ENCODE measurements at regions not wholly inside any gene's neighbourhood (a gene's known extent, or its start where the extent isn't known, plus 50 kb on each side); places are given as distances from the start of the nearest gene placed in this dataset.

DNA sequence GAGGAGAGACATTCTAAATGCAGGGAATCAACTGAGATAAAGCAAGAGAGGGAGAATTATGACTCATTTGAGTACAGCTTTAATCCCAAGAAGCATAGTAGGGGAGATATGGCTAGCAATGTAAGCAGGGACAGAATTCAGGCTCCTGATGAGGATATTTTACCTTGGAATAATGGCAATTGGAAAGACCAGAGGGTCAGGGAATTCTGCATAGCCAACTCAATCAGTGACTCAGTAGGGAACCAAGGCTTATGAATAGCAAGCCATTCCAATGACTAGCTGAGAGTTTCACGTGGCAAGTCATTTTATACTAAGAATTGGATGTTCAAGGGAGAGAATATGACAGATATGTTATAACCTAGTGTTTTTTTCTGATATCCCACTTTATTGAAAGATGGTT lies 563.8 kb upstream of the NETO1 start:
- Histone ChIP-seq H3K9ac (ENCODE audit: low read depth, low read length) (no peak overlapping the region), H3K36me3 (ENCODE audit: insufficient read depth, low read length) (no peaks in the 10 kb centered on the region), H3K9me3 (ENCODE audit: insufficient read depth, low read depth, low read length) (peaks cover 3% of the 10 kb centered on the region; the same call in 1 of the 2 replicates), H3K4me1 (ENCODE audit: insufficient read depth, low read length) (peaks cover 15% of the 10 kb centered on the region), H3K4me3 (ENCODE audit: low read length) (no peak overlapping the region), H3K27me3 (ENCODE audit: insufficient read depth, low read length) (no peaks in the 10 kb centered on the region), H3K27ac (ENCODE audit: low read depth, low read length) (peak overlapping the region; percentile 56)
- 15% methylated on average over 1 of the region's 1 CpG for WGBS

DNA sequence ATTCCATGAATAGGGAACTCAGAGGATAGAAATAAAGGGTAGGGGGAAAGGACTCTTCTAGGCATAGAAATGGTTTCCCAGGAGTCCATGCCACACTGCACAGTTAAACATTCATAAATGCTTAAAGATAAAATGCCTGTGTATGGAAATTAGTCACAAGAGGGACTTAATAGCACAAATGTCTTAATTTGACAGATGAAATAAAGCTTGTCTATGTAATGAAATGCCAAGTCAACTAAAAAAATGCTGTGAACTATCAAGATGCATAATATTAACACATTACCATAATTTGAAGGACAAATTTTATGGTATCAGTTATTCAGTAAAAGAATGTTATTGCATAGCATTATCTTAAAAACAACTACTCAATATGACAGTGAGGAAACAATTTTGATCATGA lies 553.2 kb upstream of the NETO1 start:
- no peaks in the 10 kb centered on the region for H3K36me3 ChIP-seq (ENCODE audit: insufficient read depth, low read length)
- no peaks in the 10 kb centered on the region for H3K4me1 ChIP-seq (ENCODE audit: insufficient read depth, low read length)
- no peaks in the 10 kb centered on the region for H3K27me3 ChIP-seq (ENCODE audit: insufficient read depth, low read length)
- no peak overlapping the region for H3K9ac ChIP-seq (ENCODE audit: low read depth, low read length)
- no peaks in the 10 kb centered on the region for H3K9me3 ChIP-seq (ENCODE audit: insufficient read depth, low read depth, low read length)
- H3K4me3 ChIP-seq (ENCODE audit: low read length), result no peak overlapping the region
- no peak overlapping the region for H3K27ac ChIP-seq (ENCODE audit: low read depth, low read length)

GRCh38 chr18:73419531-73419930 lies 551.7 kb upstream of the NETO1 start:
- 100% methylated on average over 4 of the region's 4 CpGs for WGBS
- no peaks in the 10 kb centered on the region for H3K36me3 ChIP-seq (ENCODE audit: insufficient read depth, low read length)
- H3K4me3 ChIP-seq (ENCODE audit: low read length), result no peak overlapping the region

DNA sequence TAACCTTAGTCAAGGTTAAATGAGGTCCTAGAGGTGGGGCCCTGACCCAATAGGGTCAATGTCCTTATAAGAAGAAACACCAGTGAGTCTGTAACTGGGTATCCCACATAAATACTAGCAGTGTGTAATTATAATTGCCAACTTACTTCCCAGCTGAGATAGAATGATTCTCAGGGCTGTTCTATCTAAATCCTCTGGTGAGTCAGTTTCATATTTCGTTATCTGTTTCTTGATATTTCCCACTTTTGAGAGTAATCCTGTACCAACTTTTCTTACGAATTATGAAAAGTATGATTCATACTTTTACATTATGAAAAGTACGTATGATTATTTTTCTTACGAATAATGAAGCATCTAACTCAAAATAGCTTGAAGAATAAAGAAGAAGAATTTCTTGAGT lies 546.8 kb upstream of the NETO1 start:
- no peak overlapping the region for H3K9ac ChIP-seq (ENCODE audit: low read depth, low read length)

More at GRCh38 chr18:73419531-73419930, 551.7 kb upstream of the NETO1 start:
- Histone ChIP-seq H3K9me3 (ENCODE audit: insufficient read depth, low read depth, low read length) (no peaks in the 10 kb centered on the region), H3K27me3 (ENCODE audit: insufficient read depth, low read length) (no peaks in the 10 kb centered on the region), H3K4me1 (ENCODE audit: insufficient read depth, low read length) (no peaks in the 10 kb centered on the region), H3K9ac (ENCODE audit: low read depth, low read length) (no peak overlapping the region), H3K27ac (ENCODE audit: low read depth, low read length) (no peak overlapping the region)

DNA sequence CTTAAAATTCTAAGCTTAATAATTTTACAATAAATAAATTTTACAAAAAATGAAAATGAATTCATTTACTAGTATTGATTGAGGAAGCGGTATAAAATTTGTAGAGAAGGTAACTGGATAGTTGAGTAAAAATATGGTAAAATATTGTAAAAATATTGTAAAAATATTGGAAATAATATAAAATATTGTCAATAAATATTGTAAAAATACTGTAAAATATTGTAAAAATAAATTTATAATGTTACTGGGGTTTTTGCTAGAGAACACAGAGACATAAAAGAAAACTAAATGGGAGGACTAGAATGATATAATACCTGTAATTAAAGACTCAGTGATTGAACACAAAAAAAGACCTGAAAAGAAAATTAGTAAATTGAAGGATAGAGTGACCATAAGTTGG lies 546.3 kb upstream of the NETO1 start:
- H3K4me3 ChIP-seq (ENCODE audit: low read length), result no peak overlapping the region
- H3K9me3 ChIP-seq (ENCODE audit: insufficient read depth, low read depth, low read length), result no peaks in the 10 kb centered on the region
- no peak overlapping the region for H3K9ac ChIP-seq (ENCODE audit: low read depth, low read length)
- WGBS, result no CpG with 5 or more reads among the region's 1 CpG
- H3K27ac ChIP-seq (ENCODE audit: low read depth, low read length), result no peak overlapping the region
- H3K4me1 ChIP-seq (ENCODE audit: insufficient read depth, low read length), result no peaks in the 10 kb centered on the region
- no peaks in the 10 kb centered on the region for H3K36me3 ChIP-seq (ENCODE audit: insufficient read depth, low read length)
- no peaks in the 10 kb centered on the region for H3K27me3 ChIP-seq (ENCODE audit: insufficient read depth, low read length)

More for the DNA sequence above, 546.8 kb upstream of the NETO1 start:
- Histone ChIP-seq H3K36me3 (ENCODE audit: insufficient read depth, low read length) (no peaks in the 10 kb centered on the region), H3K27me3 (ENCODE audit: insufficient read depth, low read length) (no peaks in the 10 kb centered on the region), H3K4me1 (ENCODE audit: insufficient read depth, low read length) (no peaks in the 10 kb centered on the region), H3K27ac (ENCODE audit: low read depth, low read length) (no peak overlapping the region), H3K9me3 (ENCODE audit: insufficient read depth, low read depth, low read length) (no peaks in the 10 kb centered on the region), H3K4me3 (ENCODE audit: low read length) (no peak overlapping the region)
- 100% methylated on average over 1 of the region's 4 CpGs for WGBS

GRCh38 chr18:73409242-73409641 lies 541.5 kb upstream of the NETO1 start:
- H3K27ac ChIP-seq (ENCODE audit: low read depth, low read length), result no peak overlapping the region
- H3K4me1 ChIP-seq (ENCODE audit: insufficient read depth, low read length), result peaks cover 6% of the 10 kb centered on the region; the same call in 1 of the 2 replicates
- H3K27me3 ChIP-seq (ENCODE audit: insufficient read depth, low read length), result no peaks in the 10 kb centered on the region
- no peak overlapping the region for H3K9ac ChIP-seq (ENCODE audit: low read depth, low read length)
- no peaks in the 10 kb centered on the region for H3K36me3 ChIP-seq (ENCODE audit: insufficient read depth, low read length)
- no peaks in the 10 kb centered on the region for H3K9me3 ChIP-seq (ENCODE audit: insufficient read depth, low read depth, low read length)
- H3K4me3 ChIP-seq (ENCODE audit: low read length), result no peak overlapping the region
- WGBS, result 100% methylated on average over 1 of the region's 4 CpGs

DNA sequence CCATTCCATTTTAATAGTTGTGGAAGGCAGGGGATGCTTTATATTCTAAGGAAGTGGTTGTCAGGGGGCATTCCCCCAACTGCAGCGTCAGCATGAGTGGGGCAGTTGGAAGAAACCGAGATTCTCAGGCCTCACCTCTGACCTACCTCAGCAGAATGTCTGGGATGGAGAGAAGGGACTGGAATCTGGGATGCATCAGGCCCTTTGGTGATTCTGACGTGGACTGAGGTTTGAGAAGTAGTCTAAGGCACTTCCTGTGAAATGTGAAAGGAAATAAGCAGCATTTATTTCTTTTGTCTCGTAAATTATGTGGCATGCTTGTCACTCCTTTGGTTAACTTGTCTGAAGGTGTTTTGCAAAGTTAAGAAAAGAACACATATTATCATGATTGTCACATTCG lies 540.7 kb upstream of the NETO1 start:
- H3K4me3 ChIP-seq (ENCODE audit: low read length), result no peak overlapping the region
- no peaks in the 10 kb centered on the region for H3K9me3 ChIP-seq (ENCODE audit: insufficient read depth, low read depth, low read length)
- no peak overlapping the region for H3K9ac ChIP-seq (ENCODE audit: low read depth, low read length)
- no peak overlapping the region for H3K27ac ChIP-seq (ENCODE audit: low read depth, low read length)
- no peaks in the 10 kb centered on the region for H3K27me3 ChIP-seq (ENCODE audit: insufficient read depth, low read length)
- 69% methylated on average over 4 of the region's 5 CpGs for WGBS
- peaks cover 6% of the 10 kb centered on the region; the same call in 1 of the 2 replicates for H3K4me1 ChIP-seq (ENCODE audit: insufficient read depth, low read length)
- no peaks in the 10 kb centered on the region for H3K36me3 ChIP-seq (ENCODE audit: insufficient read depth, low read length)

DNA sequence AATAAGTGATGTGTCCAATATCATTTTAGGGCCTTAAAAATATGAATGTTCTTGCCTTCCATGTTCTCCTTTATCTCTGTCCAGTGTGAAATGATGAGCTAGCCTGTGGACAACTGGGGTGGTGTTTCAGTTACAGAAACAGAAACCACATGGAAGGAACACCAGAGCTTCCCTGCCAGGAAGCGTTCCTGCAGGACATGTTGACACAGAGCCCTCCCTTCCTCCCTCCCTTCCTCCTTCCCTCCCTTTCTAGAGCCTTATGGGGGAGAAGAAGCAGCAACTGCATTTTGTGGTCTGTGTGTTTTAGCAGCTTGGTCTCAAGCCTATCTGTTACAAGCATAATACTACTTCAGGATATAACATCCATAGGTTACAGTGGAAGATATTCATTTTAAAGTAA lies 539.7 kb upstream of the NETO1 start:
- Histone ChIP-seq H3K9ac (ENCODE audit: low read depth, low read length) (no peak overlapping the region), H3K4me1 (ENCODE audit: insufficient read depth, low read length) (peaks cover 6% of the 10 kb centered on the region; the same call in 1 of the 2 replicates), H3K9me3 (ENCODE audit: insufficient read depth, low read depth, low read length) (no peaks in the 10 kb centered on the region), H3K4me3 (ENCODE audit: low read length) (no peak overlapping the region), H3K36me3 (ENCODE audit: insufficient read depth, low read length) (no peaks in the 10 kb centered on the region), H3K27me3 (ENCODE audit: insufficient read depth, low read length) (no peaks in the 10 kb centered on the region), H3K27ac (ENCODE audit: low read depth, low read length) (no peak overlapping the region)
- WGBS, result 33% methylated on average over 1 of the region's 1 CpG

- no peaks in the 10 kb centered on the region for H3K9me3 ChIP-seq (ENCODE audit: insufficient read depth, low read depth, low read length)
- no peaks in the 10 kb centered on the region for H3K36me3 ChIP-seq (ENCODE audit: insufficient read depth, low read length)
- H3K27me3 ChIP-seq (ENCODE audit: insufficient read depth, low read length), result no peaks in the 10 kb centered on the region
- no peak overlapping the region for H3K9ac ChIP-seq (ENCODE audit: low read depth, low read length)
- WGBS, result 93% methylated on average over 2 of the region's 4 CpGs
- H3K27ac ChIP-seq (ENCODE audit: low read depth, low read length), result no peak overlapping the region
- no peaks in the 10 kb centered on the region for H3K4me1 ChIP-seq (ENCODE audit: insufficient read depth, low read length)
- H3K4me3 ChIP-seq (ENCODE audit: low read length), result no peak overlapping the region
These were observed 516.5 kb upstream of the NETO1 start for GRCh38 chr18:73384246-73384645.

GRCh38 chr18:73381699-73382036 lies 513.9 kb upstream of the NETO1 start:
- no peaks in the 10 kb centered on the region for H3K4me1 ChIP-seq (ENCODE audit: insufficient read depth, low read length)
- H3K9me3 ChIP-seq (ENCODE audit: insufficient read depth, low read depth, low read length), result no peaks in the 10 kb centered on the region
- H3K9ac ChIP-seq (ENCODE audit: low read depth, low read length), result no peak overlapping the region
- H3K27me3 ChIP-seq (ENCODE audit: insufficient read depth, low read length), result no peaks in the 10 kb centered on the region
- no peak overlapping the region for H3K27ac ChIP-seq (ENCODE audit: low read depth, low read length)
- no peaks in the 10 kb centered on the region for H3K36me3 ChIP-seq (ENCODE audit: insufficient read depth, low read length)
- H3K4me3 ChIP-seq (ENCODE audit: low read length), result no peak overlapping the region

- no peaks in the 10 kb centered on the region for H3K4me1 ChIP-seq (ENCODE audit: insufficient read depth, low read length)
- no peak overlapping the region for H3K27ac ChIP-seq (ENCODE audit: low read depth, low read length)
- 100% methylated on average over 2 of the region's 2 CpGs for WGBS
- H3K4me3 ChIP-seq (ENCODE audit: low read length), result no peak overlapping the region
- no peaks in the 10 kb centered on the region for H3K36me3 ChIP-seq (ENCODE audit: insufficient read depth, low read length)
- H3K27me3 ChIP-seq (ENCODE audit: insufficient read depth, low read length), result no peaks in the 10 kb centered on the region
- no peaks in the 10 kb centered on the region for H3K9me3 ChIP-seq (ENCODE audit: insufficient read depth, low read depth, low read length)
- no peak overlapping the region for H3K9ac ChIP-seq (ENCODE audit: low read depth, low read length)
These were observed 513.4 kb upstream of the NETO1 start for GRCh38 chr18:73381016-73381698.

- Histone ChIP-seq H3K27me3 (ENCODE audit: insufficient read depth, low read length) (no peaks in the 10 kb centered on the region), H3K9me3 (ENCODE audit: insufficient read depth, low read depth, low read length) (no peaks in the 10 kb centered on the region), H3K4me3 (ENCODE audit: low read length) (no peak overlapping the region), H3K4me1 (ENCODE audit: insufficient read depth, low read length) (no peaks in the 10 kb centered on the region), H3K27ac (ENCODE audit: low read depth, low read length) (no peak overlapping the region), H3K9ac (ENCODE audit: low read depth, low read length) (no peak overlapping the region), H3K36me3 (ENCODE audit: insufficient read depth, low read length) (no peaks in the 10 kb centered on the region)
- WGBS, result 100% methylated on average over 2 of the region's 3 CpGs
These were observed 498.9 kb upstream of the NETO1 start for GRCh38 chr18:73366713-73367112.
